Aorta (tissue), 5 donors: ENCODE measurements at regions not wholly inside any gene's neighbourhood (a gene's known extent, or its start where the extent isn't known, plus 50 kb on each side); places are given as distances from the start of the nearest gene placed in this dataset.

Experiments used
- ATAC-seq: fragments of 200-7000 bp; cut with Tn5 transposase; one replicate; pipeline ENCODE4 v1.9.1; 2022; ENCODE audit warnings: moderate library complexity; ENCODE audit not compliant: low FRiP score
- DNase-seq, 2 donors: peaks; one replicate each; pipeline ENCODE4 v3.0.0-alpha.2; 2020
- H3K27ac ChIP-seq, 2 donors: one replicate each; pipeline ENCODE4 v1.5.1; 2013; ENCODE audit warnings: low read length in 2 of 2, mild to moderate bottlenecking in 2 of 2, moderate library complexity in 2 of 2, control low read depth in 1 of 2, inconsistent platforms in 1 of 2, low read depth in 1 of 2
- H3K27me3 ChIP-seq, 2 donors: one replicate each; pipeline ENCODE4 v1.6.1; 2013; ENCODE audit warnings: control low read depth in 1 of 2, low read length in 1 of 2, mild to moderate bottlenecking in 1 of 2, moderate library complexity in 1 of 2; ENCODE audit not compliant: insufficient read depth in 2 of 2, control insufficient read depth in 1 of 2
- H3K36me3 ChIP-seq, 2 donors: one replicate each; pipeline ENCODE4 v1.6.1; 2013; ENCODE audit warnings: control low read depth in 1 of 2, low read length in 1 of 2, mild to moderate bottlenecking in 1 of 2; ENCODE audit not compliant: insufficient read depth in 2 of 2, control insufficient read depth in 1 of 2
- H3K4me1 ChIP-seq, 2 donors: one replicate each; pipeline ENCODE4 v1.6.1; 2013; ENCODE audit warnings: low read length in 2 of 2, control low read depth in 1 of 2, mild to moderate bottlenecking in 1 of 2, moderate library complexity in 1 of 2; ENCODE audit not compliant: insufficient read depth in 2 of 2, control insufficient read depth in 1 of 2
- H3K4me3 ChIP-seq, 2 donors: one replicate each; pipeline ENCODE4 v1.5.1; 2013; ENCODE audit warnings: low read length in 2 of 2, control low read depth in 1 of 2, mild to moderate bottlenecking in 1 of 2
- H3K9me3 ChIP-seq: one replicate; pipeline ENCODE4 v1.6.1; 2013; ENCODE audit warnings: mild to moderate bottlenecking, low read length; ENCODE audit not compliant: control insufficient read depth
- WGBS, 2 donors: extraction: QIAGEN DNeasy Blood & Tissue Kit; methylation state at CpG; one replicate each; pipeline ENCODE4 v1.1.7; 2013; 5-methylcytosine and 5-hydroxymethylcytosine counted together
- intact Hi-C, 2 donors: fragments of 100-400 bp; cut with DNase I; formaldehyde crosslinking; loops; one replicate each; pipeline versions ENCODE4 v1.14.2 to v1.15.0; 2022
- donor health status: healthy with polysubstance abuse.
- donor health status: Bipolar disorder and iron deficiency.
- donor health status: DM: no; HTN: no; CAD: no.
- donor health status: DM: no; HTN: no; CAD: no.
- donor health status: DM: yes; HTN: yes; CAD: no.

GRCh38 chr15:87722941-87723691 lies 533.4 kb downstream of the NTRK3 start:
- Histone ChIP-seq H3K4me1 (no peaks in the 10 kb centered on the region), H3K27ac (no peak overlapping the region), H3K9me3 (no peaks in the 10 kb centered on the region), H3K4me3 (no peak overlapping the region), H3K27me3 (no peaks in the 10 kb centered on the region), H3K36me3 (no peaks in the 10 kb centered on the region)
- DNase-seq: no peak
- 81 to 82% methylated on average over 1 of the region's 1 CpG for WGBS, 2 donors
- ATAC-seq: no peak
- intact Hi-C loops: no loop called here

GRCh38 chr15:87720235-87720634 lies 536.3 kb downstream of the NTRK3 start:
- DNase-seq (no peak), ATAC-seq (no peak)
- no peak overlapping the region for H3K27ac ChIP-seq
- no peaks in the 10 kb centered on the region for H3K4me1 ChIP-seq
- H3K27me3 ChIP-seq: no peaks in the 10 kb centered on the region
- WGBS, 2 donors: 28 to 40% methylated on average over 3 of the region's 3 CpGs
- H3K9me3 ChIP-seq: no peaks in the 10 kb centered on the region
- intact Hi-C loops: no loop called here
- no peaks in the 10 kb centered on the region for H3K36me3 ChIP-seq
- no peak overlapping the region for H3K4me3 ChIP-seq

- Histone ChIP-seq H3K36me3 (no peaks in the 10 kb centered on the region), H3K27ac (no peak overlapping the region), H3K27me3 (no peaks in the 10 kb centered on the region), H3K4me3 (no peak overlapping the region), H3K9me3 (no peaks in the 10 kb centered on the region), H3K4me1 (no peaks in the 10 kb centered on the region)
- DNase-seq: no peak
- WGBS, 2 donors: 78 to 86% methylated on average over 3 of the region's 3 CpGs
- intact Hi-C loops: no loop called here
- no peak for ATAC-seq
Measured at GRCh38 chr15:87716422-87716821, 540.1 kb downstream of the NTRK3 start.

- intact Hi-C loops: no loop called here
- 96 to 100% methylated on average over 1 of the region's 1 CpG for WGBS, 2 donors
- Histone ChIP-seq H3K27me3 (no peaks in the 10 kb centered on the region), H3K27ac (no peak overlapping the region), H3K4me1 (no peaks in the 10 kb centered on the region), H3K4me3 (no peak overlapping the region), H3K9me3 (no peaks in the 10 kb centered on the region), H3K36me3 (no peaks in the 10 kb centered on the region)
- DNase-seq (no peak), ATAC-seq (no peak)
Measured at GRCh38 chr15:87715252-87715651, 541.3 kb downstream of the NTRK3 start.

GRCh38 chr15:87713475-87713879 lies 543.1 kb downstream of the NTRK3 start:
- Histone ChIP-seq H3K4me3 (no peak overlapping the region), H3K27ac (no peak overlapping the region), H3K4me1 (no peaks in the 10 kb centered on the region), H3K27me3 (no peaks in the 10 kb centered on the region), H3K36me3 (no peaks in the 10 kb centered on the region), H3K9me3 (no peaks in the 10 kb centered on the region)
- no peak for DNase-seq
- ATAC-seq: no peak
- WGBS, 2 donors: 92 to 100% methylated on average over 1 of the region's 1 CpG
- intact Hi-C loops: no loop called here

GRCh38 chr15:87712211-87712610 lies 544.3 kb downstream of the NTRK3 start:
- Histone ChIP-seq H3K27ac (no peak overlapping the region), H3K36me3 (no peaks in the 10 kb centered on the region), H3K4me1 (no peaks in the 10 kb centered on the region), H3K4me3 (no peak overlapping the region), H3K9me3 (no peaks in the 10 kb centered on the region), H3K27me3 (peaks cover 0 to 1% of the 10 kb centered on the region in 2 donors)
- intact Hi-C loops: no loop called here
- 83 to 85% methylated on average over 2 of the region's 2 CpGs for WGBS, 2 donors
- no peak for DNase-seq
- ATAC-seq: no peak

GRCh38 chr15:87711026-87711425 lies 545.5 kb downstream of the NTRK3 start:
- peaks cover 0 to 1% of the 10 kb centered on the region in 2 donors for H3K27me3 ChIP-seq
- DNase-seq (no peak), ATAC-seq (peak; percentile 16)
- H3K36me3 ChIP-seq: no peaks in the 10 kb centered on the region
- no peak overlapping the region for H3K4me3 ChIP-seq
- 60% methylated on average over 6 of the region's 6 CpGs for WGBS, 2 donors
- H3K27ac ChIP-seq: no peak overlapping the region
- no peaks in the 10 kb centered on the region for H3K9me3 ChIP-seq
- no peaks in the 10 kb centered on the region for H3K4me1 ChIP-seq
- intact Hi-C loops: no loop called here

- Histone ChIP-seq H3K4me3 (no peak overlapping the region), H3K36me3 (no peaks in the 10 kb centered on the region), H3K9me3 (no peaks in the 10 kb centered on the region), H3K4me1 (no peaks in the 10 kb centered on the region), H3K27me3 (peaks cover 0 to 1% of the 10 kb centered on the region in 2 donors), H3K27ac (no peak overlapping the region)
- peak in 1 of 2 donors; percentile 54 for DNase-seq
- peak; percentile 89 for ATAC-seq
- 94 to 96% methylated on average over 7 of the region's 7 CpGs for WGBS, 2 donors
- intact Hi-C loops: no loop called here
Measured at GRCh38 chr15:87710406-87710805, 546.1 kb downstream of the NTRK3 start.

GRCh38 chr15:87707566-87708130 lies 548.9 kb downstream of the NTRK3 start:
- DNase-seq: no peak
- H3K27me3 ChIP-seq: peaks cover 0 to 1% of the 10 kb centered on the region in 2 donors
- H3K36me3 ChIP-seq: no peaks in the 10 kb centered on the region
- H3K4me3 ChIP-seq: no peak overlapping the region
- H3K9me3 ChIP-seq: no peaks in the 10 kb centered on the region
- no peaks in the 10 kb centered on the region for H3K4me1 ChIP-seq
- intact Hi-C loops: no loop called here
- 85 to 89% methylated on average over 5 of the region's 5 CpGs for WGBS, 2 donors
- no peak for ATAC-seq
- no peak overlapping the region for H3K27ac ChIP-seq
